ENCODE measurements at regions not wholly inside any gene's neighbourhood (a gene's known extent, or its start where the extent isn't known, plus 50 kb on each side); places are given as distances from the start of the nearest gene placed in this dataset.

GRCh38 chr13:88000787-88001186, 329.6 kb downstream of the SLITRK5 start:
- TF ChIP-seq SMC3 (IDR thresholded peaks at IDR 0.05; ENCODE audit: low read depth, low read length): no peak
- no peak for TF ChIP-seq CTCF (conservative IDR thresholded peaks at IDR 0.05; ENCODE audit: low read depth, low read length)
- no peak for TF ChIP-seq RFX5 (IDR thresholded peaks at IDR 0.05; ENCODE audit: low read depth, low read length)
- TF ChIP-seq POLR2A (IDR thresholded peaks at IDR 0.05; ENCODE audit: low read depth, low read length): no peak
- TF ChIP-seq USF2 (IDR thresholded peaks at IDR 0.05; ENCODE audit: low read depth, low read length): no peak
- TF ChIP-seq MXI1 (IDR thresholded peaks at IDR 0.05; ENCODE audit: borderline replicate concordance, low read depth, low read length): no peak
- no peak for TF ChIP-seq FOS (IDR thresholded peaks at IDR 0.05; ENCODE audit: low read depth, low read length)
- TF ChIP-seq NFE2L2 (IDR thresholded peaks at IDR 0.05; ENCODE audit: low read depth, low read length): no peak
- TF ChIP-seq RCOR1 (IDR thresholded peaks at IDR 0.05; ENCODE audit: insufficient replicate concordance, low read length): no peak
- no peak for TF ChIP-seq MAZ (IDR thresholded peaks at IDR 0.05; ENCODE audit: borderline replicate concordance, low read depth, low read length)

All from IMR-90 (cell line).